OCI-LY3 (cell line): ENCODE measurements at regions not wholly inside any gene's neighbourhood (a gene's known extent, or its start where the extent isn't known, plus 50 kb on each side); places are given as distances from the start of the nearest gene placed in this dataset.

ENCODE experiments used
- CTCF ChIP-seq: fragments of 200-600, 300-600 bp; sonication (generic); IDR thresholded peaks from 2 replicates; pipeline ENCODE4 v1.5.1; 2014; ENCODE audit warnings: antibody characterized with exemption, low read length, low read depth
- EZH2phosphoT487 ChIP-seq: fragments of 200-600 bp; shearing (Covaris generic); IDR thresholded peaks from 2 replicates; pipeline ENCODE4 v1.6.1; 2018; ENCODE audit warnings: antibody characterized with exemption, mixed run types, low read depth

GRCh38 chr10:120047926-120048325 lies 155.4 kb downstream of the SEC23IP start:
- TF ChIP-seq CTCF (no peak), EZH2phosphoT487 (no peak)
